Amniotic epithelial cell (primary cell): ENCODE measurements at regions not wholly inside any gene's neighbourhood (a gene's known extent, or its start where the extent isn't known, plus 50 kb on each side); places are given as distances from the start of the nearest gene placed in this dataset.

Source experiments
- DNase-seq: peaks from one replicate; pipeline ENCODE4 v3.0.0-alpha.2; 2010; ENCODE audit warnings: low read depth

DNA sequence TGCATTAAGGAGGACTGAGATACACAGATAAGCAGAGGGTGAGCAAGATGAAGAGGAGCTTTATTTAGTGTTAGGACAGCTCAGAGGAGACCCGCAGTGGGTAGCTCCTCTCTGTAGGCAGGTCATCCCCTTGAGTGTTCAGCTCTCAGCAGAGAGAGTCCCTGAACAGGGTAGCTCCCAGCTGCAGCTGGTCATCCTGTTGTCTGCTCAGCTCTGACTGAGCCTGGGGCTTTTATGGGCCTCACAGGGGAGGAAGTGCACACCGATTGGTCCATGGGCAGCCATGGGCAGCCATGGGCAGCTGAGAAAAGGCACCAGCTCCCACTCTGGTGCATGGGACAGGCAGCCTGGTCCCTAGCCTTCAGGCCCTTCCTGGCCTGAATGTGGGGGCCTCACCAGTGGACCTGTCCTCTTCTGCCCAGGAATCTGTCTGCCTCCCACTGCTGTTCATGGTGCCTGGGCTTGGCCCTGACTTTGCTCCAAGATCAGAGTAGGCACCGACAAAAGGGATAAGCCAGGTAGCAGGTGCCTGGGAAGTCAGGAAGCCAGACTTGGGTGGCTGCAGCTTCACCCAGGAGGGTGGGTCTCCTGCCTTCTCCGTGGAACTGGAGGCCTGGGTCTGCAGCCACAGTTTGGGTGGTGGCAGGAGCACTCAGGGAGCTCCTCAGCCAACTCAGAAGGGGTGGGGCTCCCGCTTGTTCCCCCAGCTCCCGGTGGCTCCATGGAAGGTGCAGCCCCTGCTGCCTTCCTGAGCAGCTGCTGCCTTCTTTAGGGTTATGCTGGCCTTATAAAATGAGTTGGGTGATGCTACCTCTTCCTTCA is 54.7 kb downstream of the MYEOV start:
- DNase-seq, result no peak

DNA sequence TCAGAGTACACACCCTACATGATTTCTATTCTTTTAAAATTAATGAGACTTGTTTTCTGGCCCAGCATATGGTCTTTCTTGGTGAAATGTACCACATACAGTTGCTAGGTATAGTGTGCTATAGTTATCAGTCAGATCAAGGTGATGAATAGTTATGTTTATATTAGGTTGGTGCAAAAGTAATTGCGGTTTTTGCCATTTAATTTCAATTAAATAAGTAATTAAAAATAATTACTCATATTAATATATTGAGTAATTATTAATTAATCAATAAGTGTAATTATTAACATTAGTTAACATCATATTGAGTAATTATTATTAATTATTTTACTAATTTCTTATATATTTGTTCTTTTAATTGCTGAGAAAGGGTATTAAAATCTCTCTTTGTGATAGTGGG is 56.1 kb downstream of the MYEOV start:
- no peak for DNase-seq

DNA sequence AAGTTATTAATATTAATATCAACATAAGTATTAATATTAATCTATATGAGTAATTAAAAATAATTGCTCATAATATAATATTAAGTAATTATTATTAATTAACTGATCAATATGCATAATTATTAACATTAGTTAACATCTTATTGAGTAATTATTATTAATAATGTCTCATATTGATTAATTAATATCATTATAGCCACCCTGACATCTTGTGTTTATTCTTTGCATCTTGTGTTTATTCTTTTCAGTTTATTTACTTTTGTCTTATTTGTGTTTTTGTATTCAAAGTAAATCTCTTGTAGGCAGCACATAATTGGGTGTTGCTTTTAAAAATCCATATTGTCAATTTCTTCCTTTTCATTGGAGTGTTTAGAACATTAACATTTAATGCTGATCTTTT is 56.6 kb downstream of the MYEOV start:
- no peak for DNase-seq

DNA sequence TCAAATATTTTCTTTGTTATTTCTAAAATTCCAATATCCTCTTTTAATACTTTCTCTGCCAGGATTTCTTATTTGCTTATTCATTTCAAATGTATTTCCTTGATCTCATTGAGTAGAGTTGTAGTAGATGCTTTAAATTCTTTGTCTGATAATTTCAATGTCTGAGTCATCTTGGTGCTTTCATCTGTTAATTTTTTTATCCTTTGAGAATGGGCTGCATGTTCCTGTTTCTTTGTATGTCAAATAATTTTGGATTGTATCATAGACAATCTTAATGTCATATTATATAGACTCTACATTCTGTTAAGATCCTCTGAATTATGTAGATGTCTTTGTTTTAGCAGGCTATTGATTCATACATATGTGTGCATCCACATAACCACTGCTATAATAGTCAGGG is 57.5 kb downstream of the MYEOV start:
- DNase-seq, result peak; percentile 68

DNA sequence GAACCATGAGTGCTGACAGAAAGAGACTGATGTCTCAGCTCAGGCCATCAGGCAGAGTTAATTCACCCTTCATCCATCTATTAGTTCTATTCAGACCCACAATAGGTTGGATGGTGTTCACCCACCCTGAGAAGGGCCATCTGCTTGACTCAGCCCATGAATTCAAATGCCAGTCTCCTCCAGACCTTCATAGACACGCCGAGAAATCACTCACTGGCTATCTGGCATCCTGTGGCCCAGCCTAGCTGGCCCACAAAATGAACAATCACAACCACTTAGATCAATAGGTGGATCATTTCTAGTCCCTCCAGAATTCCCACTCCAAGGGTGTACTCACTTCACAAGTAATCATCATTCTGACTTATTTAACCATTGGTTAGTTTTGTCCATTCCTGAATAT is 58.2 kb downstream of the MYEOV start:
- DNase-seq, result peak; percentile 7

DNA sequence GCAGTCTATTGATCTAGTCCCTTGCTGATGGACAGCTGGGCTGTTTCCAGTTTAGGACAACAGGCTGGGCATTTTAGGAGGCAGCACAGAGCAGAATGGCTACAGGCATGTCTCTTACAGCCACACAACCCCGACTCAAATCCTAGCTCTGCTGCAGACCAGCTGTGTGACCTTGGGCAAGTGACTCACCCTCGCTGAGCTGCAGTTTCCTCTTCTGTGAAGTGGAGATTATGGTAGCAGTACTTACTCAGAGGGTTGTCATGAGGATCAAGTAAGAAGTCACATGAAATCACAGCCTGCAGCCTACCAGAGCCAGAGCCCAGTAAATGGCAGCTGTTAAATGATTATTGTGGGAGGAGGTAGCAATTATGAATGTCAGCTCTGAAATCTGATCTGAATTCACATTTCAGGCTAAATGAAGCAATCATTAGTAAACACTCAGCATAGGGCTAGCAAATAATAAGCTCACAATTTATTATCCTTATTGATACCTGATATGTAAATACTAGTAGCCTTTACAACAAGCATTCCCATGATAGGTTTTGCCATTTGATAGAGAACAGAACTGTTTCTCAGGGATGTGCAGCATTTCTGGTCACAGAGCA is 58.9 kb downstream of the MYEOV start:
- peak; percentile 92 for DNase-seq

DNA sequence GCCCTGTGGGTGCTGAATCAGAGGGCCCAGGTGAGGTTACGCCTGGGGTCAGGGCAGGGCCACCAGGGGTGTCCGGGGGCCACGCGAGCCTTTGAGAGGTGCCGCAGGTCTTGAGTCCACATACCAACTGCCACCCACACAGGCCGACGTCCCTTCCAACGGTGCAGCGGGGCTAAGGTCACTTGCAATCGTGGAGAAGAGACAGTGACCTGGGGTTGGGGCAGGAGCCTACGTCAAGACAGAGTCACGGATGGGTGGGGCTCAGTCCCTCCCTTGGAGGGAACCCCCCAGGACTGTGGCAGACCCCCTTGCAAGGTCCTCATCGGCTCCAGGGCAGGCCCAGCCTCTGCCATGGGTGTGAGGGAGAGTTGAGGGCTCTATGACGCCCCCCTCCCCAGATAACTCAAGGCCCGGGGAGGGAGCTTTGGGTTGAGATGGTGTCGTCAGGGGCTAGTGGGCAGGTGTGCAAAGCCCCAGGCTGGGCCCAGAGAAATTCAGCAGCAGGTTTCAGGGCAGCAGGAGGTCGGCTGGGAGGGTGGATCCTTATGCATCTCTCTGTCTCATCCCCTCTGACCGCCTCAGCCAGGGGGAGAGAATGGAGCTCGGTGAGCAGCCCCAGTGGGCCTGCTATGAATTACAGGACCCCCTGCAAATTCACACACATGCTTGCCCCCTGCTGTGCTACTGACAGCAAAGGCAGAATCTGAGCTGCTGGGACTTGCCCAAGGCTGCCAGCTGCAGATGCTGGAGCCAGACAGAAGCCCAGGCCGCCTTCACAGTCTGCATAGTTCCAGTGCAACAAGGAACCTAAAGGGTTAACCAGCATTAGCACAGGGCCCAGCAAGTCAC is 60.0 kb downstream of the MYEOV start:
- DNase-seq, result no peak

DNA sequence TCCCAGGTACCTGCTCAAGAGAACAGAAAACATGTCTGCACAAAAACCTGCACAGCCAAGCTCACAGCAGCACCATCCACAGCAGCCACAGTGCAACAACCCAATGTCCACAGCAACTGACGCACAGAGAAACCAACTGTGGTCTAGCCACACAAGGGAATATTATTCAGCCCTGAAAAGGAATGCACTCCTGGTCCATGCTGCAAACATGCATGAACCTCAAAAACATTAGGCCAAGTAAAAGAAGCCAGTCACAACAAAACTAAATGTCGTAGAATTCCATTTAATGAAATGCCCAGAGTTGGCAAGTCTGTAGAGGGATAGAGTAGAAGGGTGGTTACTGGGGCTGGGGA is 60.6 kb downstream of the MYEOV start:
- DNase-seq, result no peak

DNA sequence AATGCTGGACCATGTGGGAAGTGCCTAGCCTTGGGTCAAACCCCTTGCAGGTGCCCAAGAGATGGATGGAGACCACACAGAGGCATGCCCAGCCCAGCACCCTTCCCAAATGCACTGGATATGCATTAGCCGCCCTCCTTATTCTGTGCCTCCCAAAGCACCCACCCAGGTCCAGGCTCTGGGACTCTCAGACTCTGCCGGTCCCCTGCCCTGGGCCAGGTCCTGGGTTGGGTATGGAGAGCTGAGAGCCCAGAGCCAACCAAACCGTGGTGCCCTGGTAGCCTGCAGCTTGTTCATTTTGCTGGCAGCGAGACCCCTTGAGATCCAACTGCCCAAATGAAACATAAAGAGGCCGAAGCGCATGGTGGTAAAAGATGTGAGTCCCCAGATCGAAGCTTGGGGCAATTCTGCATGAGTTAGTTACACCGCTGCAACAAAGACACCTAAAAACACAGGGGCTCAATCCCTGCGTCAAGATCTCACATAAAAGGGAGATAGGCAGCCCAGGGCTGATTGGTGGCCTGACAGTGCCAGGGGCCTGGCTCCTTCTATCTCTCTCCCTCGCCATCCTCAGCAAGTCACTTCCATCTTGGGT is 61.5 kb downstream of the MYEOV start:
- no peak for DNase-seq

DNA sequence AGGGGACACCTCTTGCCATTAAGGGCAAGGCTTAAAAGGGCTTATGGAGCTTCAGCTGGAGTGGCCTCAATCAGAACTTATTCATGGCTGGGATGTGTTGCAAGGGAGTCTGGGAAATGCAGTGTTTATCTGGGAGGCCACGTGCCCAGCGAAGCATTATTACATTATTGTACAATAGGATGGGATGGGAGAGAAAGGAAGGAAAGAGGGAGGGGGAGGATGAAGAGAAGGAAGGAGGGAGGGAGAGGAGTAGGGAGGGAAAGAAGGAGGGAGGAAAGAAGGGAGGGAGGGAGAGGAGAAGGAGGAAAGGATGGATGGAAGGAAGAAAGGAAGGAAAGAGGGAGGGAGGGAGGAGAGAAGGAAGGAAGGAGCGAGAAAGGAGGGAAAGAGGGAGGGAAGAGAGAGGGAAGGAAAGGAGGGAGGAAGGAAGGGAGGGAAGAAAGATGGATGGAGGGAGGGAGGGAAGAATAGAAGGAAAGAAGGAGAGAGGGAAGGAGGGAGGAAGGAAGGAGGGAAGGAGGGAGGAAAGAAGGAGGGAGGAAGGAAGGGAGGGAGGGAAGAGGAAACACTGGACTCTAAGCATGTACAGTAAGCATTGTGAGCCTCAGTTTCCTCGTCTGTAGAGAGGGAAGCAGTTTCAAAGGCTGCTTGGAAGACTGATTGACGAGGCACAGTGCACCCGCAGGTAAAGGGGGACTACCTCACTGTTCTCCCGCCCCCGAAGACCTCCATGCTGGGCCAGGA is 62.2 kb downstream of the MYEOV start:
- peak; percentile 8 for DNase-seq

DNA sequence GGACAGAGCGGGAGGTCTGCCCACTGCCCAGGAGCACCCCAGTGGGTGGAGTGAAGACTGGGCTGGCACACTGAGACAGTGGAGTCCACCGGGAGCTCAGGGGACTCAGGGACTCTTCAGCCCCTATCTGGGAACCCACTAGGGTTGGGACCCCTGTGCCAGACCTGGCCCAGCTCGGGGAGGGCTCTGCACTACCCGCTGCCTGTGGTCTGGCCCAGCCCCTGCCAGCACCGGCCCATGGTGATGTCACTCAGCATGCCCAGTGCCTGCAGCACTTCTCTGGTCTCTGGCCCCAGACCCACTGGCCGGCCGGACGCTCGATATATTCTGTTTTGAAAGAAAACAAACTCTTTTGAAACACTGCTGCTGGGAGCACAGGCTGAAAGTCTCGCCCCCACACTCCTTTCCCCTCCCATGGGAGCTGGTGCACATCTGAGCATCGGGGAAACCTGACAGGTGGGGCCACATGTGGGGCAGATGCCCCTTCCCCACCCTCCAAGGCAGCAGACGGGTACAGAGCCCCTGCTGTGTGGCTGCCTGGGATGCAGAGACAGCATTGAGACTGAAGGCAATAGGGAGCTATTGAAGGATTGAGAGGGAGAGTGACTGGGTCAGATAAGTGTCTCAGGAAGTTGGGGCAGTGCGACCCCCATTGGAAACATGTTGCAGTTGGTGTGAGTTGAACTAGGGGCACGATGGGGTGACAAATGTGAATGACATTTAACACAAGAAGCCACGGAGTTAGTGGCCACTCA is 62.9 kb downstream of the MYEOV start:
- DNase-seq, result no peak

DNA sequence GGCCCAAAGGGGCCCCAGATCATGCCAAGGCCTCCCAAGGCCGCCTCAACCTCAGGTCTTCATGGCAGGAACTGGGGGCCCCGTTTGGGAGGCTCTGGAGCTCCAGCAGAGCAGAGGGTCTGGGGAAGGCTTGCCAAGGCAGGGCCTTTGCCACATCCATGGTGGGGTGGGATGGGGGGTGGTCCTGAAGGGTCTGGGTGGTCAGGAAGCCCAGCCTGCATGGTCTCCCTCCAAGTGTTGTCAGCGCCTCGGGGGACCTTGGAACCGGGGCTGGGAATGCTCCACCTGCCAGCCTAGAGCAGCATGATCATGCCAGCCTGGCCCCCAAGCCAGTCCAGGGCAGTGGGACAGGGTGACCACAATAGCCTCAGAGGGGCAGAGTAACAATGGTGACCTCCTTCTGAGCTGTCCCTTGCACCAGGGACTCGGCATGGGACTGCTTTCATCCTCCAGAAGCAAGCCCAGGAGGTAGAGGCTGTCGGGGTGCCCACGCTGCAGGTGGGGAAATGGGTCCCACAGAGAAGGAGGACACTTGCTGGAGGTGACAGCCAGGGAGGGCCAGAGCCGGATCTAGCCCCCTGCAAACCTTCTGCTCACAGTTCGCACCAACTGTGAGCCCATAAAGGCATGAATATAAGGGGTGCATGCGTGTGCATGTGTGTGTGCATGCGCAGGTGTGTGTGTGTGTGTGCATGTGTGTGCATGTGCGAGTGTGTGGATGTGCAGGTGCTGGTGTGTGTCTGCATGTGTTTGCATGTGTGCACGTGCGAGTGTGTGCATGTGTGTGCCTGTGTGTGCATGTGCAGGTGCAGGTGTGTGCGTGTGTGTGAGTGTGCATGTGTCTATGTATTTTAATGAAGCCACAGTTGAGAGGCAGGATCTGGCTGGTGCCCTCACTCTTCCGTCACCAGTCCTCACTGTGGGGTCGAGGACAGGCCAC is 63.8 kb downstream of the MYEOV start:
- no peak for DNase-seq

DNA sequence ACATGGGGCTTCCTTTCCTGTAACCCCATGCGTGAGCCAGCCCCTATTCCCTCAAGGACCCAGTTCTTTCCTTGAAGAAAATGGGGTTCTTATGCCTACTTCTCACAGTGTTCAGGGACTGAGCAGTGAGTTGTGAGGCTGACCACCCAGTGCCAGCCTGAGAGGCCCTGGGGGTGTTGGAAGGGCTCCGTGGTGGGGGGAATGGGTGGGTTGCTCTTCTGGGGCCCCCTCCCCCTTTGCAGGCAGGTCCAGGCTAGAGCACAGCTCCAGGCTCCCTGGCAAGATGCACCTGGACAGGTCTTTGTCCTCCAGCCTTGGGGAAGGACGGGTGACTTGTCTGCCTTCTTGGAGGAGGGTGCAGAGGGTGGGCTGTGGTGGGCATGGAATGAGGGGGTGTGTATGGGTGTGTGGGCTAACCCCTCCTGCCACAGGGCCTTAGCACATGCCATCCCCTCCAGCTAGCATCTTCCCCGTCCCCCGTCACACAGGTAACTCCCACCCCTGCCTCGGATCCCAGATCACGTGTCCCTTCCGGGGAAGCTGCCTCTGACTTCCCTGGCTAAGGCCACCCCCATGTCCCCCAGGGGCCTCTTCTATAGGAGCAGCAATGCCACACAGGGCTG is 64.6 kb downstream of the MYEOV start:
- no peak for DNase-seq

DNA sequence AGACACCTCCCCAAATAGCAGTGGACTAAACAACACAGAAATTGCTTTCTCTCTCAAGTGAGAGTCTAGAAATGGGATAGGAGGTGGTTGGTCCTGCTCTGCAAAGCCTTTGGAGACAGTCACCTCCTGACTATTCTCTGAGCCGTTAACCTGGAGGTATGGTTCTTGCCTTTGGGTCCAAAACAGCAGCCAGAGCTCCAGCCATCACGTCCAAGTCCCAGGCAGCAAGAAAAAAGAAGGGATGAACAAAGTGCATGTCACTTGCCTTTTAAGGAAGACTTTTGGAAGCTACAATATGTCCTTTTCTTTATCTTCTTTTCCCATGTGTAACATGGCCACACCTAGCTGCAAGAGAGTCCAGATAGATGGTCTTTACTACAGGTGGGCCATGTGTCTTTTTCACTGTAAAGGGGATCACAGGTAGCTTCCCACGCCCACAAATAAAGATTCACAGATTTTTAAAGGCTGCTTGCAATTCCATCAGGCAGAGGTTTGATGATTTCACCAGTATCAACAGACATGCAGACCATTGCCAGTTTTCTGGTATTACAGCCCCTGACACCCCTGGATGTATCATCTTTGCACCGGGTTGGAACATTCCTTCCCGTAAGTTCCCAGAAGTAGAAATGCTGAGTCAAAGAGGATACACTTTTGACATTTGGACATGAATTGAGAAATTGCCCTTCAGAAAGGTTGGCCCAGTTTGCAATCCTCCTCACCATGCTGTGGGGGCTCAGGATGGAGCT is 66.0 kb downstream of the MYEOV start:
- DNase-seq, result peak; percentile 66

DNA sequence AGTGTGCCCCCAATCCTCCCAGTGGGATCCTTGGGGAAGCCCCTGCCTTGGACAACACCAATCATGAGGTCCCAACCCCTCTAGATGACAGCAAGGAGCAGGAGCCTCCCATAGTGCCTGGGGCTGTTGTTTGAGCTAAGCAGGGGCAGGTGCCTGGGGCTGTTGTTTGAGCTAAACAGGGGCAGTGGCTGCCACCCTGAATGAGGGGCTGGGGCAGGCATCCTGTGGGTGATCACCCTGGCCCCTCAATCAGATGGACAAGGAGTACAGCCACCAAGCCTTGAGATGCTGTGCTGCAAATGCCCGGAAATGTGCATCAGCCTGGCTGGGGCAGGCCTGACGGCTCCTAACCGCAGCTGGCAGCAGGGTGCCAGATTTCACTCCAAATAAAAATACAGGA is 66.7 kb downstream of the MYEOV start:
- DNase-seq, result no peak

DNA sequence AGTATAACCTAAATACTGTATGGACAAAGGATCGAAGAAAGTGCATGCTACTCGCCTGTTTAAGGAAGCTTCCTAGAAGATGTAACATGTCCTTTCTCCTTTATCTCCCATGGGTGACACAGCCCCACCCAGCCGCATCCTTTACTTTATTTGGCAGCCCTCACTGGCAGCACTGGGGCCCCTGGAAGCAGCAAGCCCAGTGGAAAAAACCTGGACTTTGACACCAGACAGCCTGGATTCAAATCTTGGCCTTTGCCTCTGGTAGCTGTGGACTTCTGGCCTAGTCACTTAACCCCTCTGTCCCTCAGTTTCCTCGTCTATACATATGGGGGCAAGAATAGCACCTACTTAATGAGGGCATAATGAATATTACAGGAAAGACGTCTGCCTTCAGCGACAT is 67.1 kb downstream of the MYEOV start:
- no peak for DNase-seq

DNA sequence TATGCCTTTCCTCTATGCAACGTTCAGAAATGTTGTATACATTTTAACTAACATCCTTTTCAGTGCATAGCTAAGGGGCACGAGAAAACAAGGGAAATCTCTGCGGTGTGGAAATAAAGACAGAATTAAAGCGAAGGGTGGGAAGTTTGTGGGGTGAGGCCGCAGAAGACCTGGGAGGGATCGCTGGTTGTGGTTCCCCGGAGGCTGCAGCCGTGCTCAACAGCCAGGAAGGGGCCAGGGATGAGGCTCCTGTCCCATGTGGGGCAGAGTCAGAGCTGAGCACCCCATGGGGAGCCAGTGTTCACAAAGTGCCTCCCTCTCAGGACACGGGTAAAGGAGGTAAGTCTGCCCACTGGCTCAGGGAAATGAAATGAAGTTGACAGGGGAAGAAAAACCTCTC is 67.5 kb downstream of the MYEOV start:
- DNase-seq, result no peak

DNA sequence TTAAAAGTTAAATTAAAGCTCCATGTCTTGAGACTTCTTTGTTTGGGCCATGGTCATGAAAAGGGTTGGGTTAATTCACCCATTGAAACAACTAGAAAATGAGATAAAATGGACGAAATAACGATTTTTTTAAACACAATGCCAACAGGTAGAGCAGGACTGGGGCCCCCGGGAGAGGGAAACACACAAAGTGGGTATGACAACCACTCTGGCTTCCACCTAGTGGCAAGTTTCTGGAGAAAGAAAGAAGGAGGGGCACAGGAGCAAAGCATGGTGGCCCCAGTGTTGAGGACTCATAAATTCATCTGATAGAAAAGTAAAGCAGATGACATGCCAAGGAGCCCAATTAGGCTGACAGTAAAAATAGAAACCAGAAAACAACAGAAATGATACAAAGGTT is 68.4 kb downstream of the MYEOV start:
- no peak for DNase-seq

DNA sequence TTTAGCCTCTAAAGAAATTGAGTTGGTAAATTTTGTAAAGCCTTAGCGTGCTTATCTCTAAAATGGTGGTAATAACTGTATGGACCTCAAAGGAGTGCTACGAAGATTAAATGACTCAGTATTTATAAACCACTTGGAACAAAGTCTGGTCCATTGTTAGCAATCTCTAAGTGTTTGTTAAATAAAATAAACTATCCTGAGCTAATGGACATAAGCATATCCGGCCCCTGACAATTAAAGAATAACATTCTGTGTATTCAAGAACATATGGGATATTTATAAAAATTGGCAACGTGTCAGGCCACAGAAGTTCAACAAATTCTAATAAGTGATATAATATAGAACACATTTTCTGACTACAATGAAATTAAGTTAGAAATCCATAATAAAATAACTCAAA is 71.0 kb downstream of the MYEOV start:
- DNase-seq, result peak; percentile 36
